ENCODE measurements at regions not wholly inside any gene's neighbourhood (a gene's known extent, or its start where the extent isn't known, plus 50 kb on each side); places are given as distances from the start of the nearest gene placed in this dataset.

DNA sequence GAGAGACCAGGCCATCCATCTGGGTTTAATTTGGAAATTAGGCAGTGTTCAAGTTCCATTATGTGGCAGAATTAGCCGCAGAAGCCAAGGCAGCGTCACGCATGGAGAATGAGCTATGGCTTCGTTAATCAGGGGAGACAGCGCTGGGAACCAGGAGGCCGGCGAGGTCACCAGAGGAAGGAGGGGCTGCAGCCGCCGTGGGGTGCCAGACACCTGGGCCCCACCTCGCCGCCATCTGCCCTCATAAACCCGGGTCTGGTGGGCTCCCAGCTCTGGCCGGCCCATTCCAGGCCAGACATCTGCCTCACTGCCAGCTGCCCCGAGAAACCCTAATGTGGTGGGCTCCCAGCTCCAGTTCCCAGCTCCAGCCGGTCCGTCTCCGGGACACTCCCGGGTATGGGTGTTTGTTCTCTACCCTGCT lies 676.9 kb downstream of the BRD1 start:
- TF ChIP-seq EP300 (IDR thresholded peaks at IDR 0.05): no peak
- TF ChIP-seq, protein P1, sequence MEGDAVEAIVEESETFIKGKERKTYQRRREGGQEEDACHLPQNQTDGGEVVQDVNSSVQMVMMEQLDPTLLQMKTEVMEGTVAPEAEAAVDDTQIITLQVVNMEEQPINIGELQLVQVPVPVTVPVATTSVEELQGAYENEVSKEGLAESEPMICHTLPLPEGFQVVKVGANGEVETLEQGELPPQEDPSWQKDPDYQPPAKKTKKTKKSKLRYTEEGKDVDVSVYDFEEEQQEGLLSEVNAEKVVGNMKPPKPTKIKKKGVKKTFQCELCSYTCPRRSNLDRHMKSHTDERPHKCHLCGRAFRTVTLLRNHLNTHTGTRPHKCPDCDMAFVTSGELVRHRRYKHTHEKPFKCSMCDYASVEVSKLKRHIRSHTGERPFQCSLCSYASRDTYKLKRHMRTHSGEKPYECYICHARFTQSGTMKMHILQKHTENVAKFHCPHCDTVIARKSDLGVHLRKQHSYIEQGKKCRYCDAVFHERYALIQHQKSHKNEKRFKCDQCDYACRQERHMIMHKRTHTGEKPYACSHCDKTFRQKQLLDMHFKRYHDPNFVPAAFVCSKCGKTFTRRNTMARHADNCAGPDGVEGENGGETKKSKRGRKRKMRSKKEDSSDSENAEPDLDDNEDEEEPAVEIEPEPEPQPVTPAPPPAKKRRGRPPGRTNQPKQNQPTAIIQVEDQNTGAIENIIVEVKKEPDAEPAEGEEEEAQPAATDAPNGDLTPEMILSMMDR (IDR thresholded peaks at IDR 0.05): no peak
- no peak for TF ChIP-seq POLR2AphosphoS5 (IDR thresholded peaks at IDR 0.05)
